Kidney epithelial cell (primary cell): ENCODE measurements at regions not wholly inside any gene's neighbourhood (a gene's known extent, or its start where the extent isn't known, plus 50 kb on each side); places are given as distances from the start of the nearest gene placed in this dataset.

ENCODE experiments used
- DNase-seq: peaks from one replicate; pipeline ENCODE4 v3.0.0-alpha.2; 2010; ENCODE audit warnings: low read depth
- H3K27me3 ChIP-seq: 2 replicates; pipeline ENCODE4 v1.6.0; 2011; ENCODE audit warnings: low read length; ENCODE audit not compliant: control insufficient read depth, insufficient read depth
- H3K36me3 ChIP-seq: 2 replicates; pipeline ENCODE4 v1.5.1; 2011; ENCODE audit warnings: low read length; ENCODE audit not compliant: control insufficient read depth, insufficient read depth
- H3K4me3 ChIP-seq: 2 replicates; pipeline ENCODE4 v1.5.1; 2011; ENCODE audit warnings: low read depth, mild to moderate bottlenecking, control low read depth, low read length
- CTCF ChIP-seq: IDR thresholded peaks from 2 replicates; pipeline ENCODE4 v1.5.1; 2011; ENCODE audit warnings: mild to moderate bottlenecking, moderate library complexity, low read length, control low read depth, inconsistent platforms; ENCODE audit not compliant: insufficient read depth, poor library complexity, severe bottlenecking

DNA sequence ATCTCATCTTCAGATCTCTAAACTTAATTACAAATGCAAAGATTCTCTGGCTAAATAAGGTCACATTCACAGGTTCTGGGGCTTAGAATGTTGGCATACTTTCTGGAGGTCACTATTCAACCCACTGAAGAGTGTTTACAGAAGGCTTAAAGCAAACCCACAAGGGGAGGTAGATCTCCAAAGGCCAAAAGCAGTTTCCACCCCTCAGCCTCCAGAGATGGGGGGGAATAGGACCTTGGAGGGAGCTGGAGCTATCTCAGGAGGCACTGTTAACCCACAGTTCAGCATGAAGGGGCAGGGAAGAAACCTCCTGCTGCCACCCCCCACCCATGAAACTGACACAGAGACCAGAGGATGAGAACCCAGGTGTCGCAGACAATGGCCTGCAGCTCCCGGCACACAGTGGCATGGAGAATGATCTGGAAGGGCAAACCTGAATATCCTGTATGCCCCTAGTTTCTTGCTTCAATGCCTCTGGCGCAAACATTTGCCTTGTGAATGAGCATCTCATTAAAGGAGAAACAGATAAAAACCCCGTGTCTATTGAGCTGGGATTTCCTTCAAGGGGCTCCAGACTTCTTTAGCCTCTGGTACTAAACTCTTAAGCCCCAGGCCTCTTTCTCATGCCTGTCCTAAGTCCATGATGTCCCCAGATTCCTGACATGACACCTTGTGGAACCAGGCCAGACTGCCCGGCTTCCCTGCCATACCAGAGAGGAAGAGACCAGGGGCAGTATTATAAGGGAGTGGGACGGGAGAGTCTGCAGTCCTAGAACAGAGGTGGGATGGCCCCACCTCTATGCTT lies 103.1 kb upstream of the CDH5 start:
- no peak for DNase-seq
- no peak for TF ChIP-seq CTCF
- H3K36me3 ChIP-seq = no peaks in the 10 kb centered on the region

GRCh38 chr16:66262253-66263167 lies 104.0 kb upstream of the CDH5 start:
- Histone ChIP-seq H3K4me3 (no peak overlapping the region), H3K36me3 (no peaks in the 10 kb centered on the region), H3K27me3 (no peaks in the 10 kb centered on the region)
- TF ChIP-seq CTCF = no peak
- DNase-seq = no peak

More for the DNA sequence above, 103.1 kb upstream of the CDH5 start:
- Histone ChIP-seq H3K4me3 (no peak overlapping the region), H3K27me3 (no peaks in the 10 kb centered on the region)

DNA sequence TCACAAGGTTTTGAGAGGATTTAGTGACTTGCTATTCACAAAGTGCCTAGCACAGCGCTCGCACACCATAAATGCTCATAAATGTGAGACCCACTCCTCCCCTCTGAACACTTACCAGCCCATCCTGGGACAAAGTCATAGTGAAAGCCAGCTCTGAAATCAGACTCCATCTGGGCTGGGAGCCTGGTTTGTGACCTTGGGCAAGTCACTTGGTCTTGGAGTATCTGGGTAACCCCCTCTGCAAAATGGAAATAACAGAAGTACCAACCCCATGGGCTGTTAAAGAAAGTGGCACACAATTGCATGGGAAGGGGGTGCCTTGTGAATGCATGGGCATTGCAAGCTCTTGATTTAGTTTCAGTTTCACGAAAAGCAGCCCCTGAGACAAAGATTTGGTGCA lies 104.7 kb upstream of the CDH5 start:
- Histone ChIP-seq H3K36me3 (no peaks in the 10 kb centered on the region), H3K4me3 (no peak overlapping the region), H3K27me3 (no peaks in the 10 kb centered on the region)
- DNase-seq = no peak
- no peak for TF ChIP-seq CTCF

DNA sequence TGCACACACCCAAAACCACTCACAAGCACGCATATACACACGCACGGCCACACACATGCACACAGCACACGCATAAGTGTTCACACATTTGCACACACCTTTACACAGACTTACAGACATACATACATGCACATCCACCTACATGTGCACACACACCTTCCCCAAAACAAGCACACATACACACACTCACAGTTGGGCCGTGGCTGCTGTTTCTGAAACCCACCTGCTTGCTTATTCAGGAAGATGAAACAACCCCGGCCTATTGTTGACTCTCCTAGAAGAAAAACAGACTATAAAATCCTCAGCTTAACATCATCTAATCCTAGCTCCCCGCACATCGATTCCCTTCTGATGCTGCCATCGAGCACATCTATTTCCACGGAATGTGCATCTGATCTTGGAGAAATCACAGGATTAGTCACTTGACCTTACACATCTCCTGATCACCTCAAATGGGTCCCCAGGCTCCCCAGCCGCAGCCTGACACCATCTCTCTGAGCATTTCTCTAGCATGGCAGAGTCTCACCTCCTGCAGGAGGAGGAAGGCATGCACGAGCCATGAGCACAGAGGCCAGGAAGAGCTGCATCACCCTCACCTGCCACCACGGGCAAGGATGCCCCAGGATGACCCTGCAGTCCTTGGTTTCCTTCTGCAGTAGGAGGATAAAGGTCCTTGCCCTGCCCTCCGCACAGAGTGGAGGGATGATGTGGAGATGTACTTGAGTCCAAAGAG lies 105.8 kb upstream of the CDH5 start:
- no peak for DNase-seq
- TF ChIP-seq CTCF = no peak
- Histone ChIP-seq H3K27me3 (no peaks in the 10 kb centered on the region), H3K4me3 (no peak overlapping the region), H3K36me3 (no peaks in the 10 kb centered on the region)

DNA sequence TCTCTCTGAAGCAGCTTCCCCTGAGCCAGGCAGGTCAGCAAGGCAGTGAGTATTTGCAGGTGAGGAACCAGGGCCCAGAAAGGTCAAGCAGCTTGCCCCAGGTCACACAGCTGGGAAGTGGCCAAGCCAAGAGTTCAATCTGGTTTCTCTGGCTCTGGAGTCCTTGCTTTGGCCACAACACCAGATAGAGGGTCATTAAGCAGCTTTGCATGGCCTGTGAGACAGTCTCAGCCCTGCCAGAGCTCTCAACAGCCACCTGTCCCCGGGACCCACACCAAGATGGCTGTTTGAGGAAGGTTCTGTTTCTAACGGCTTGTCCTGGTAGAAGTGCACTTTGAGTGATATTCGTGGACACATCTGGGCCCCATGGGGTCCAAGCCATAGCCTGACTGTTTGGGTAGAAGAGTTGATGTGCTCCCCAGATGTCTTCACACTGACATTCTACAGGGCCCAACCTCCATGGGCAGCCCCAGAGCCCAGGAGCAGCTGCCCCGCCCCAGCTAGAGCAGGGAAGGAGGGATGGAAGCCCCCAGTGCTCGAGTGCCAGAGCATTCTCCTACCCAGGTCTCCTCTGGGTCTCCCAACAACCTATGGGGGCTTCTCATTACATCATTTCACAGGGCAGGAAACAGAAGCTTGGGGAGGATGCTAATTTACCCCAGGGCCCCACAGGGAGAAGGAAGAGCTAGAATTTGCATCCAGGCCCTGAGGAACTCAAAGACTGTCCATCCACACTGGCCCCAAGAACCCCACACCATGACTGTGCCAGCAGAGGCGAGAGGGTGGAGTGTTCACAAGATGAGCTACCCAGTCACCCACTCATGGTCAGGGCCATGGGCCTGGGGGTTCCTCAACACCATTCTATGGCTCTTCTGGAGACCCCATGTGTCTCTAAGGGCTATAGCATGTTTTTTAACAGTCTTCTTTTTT lies 107.3 kb upstream of the CDH5 start:
- Histone ChIP-seq H3K4me3 (no peak overlapping the region), H3K36me3 (no peaks in the 10 kb centered on the region), H3K27me3 (no peaks in the 10 kb centered on the region)
- no peak for DNase-seq
- no peak for TF ChIP-seq CTCF
